ENCODE measurements at regions not wholly inside any gene's neighbourhood (a gene's known extent, or its start where the extent isn't known, plus 50 kb on each side); places are given as distances from the start of the nearest gene placed in this dataset.

GRCh38 chr12:116490471-116490870 lies 68.7 kb upstream of the MAP1LC3B2 start:
- Histone ChIP-seq H3K27me3 (ENCODE audit: control insufficient read depth in 1 of 2, insufficient read depth in 2 of 2, low read length in 2 of 2) (no peaks in the 10 kb centered on the region), H3K4me3 (ENCODE audit: low read length) (no peak overlapping the region), H3K9me3 (ENCODE audit: control insufficient read depth in 1 of 2, insufficient read depth in 1 of 2, low read length in 2 of 2) (peaks cover 3 to 4% of the 10 kb centered on the region in 2 experiments), H3K27ac (ENCODE audit: low read depth in 1 of 2, low read length in 2 of 2) (no peak overlapping the region), H3K4me1 (ENCODE audit: insufficient read depth, low read length) (no peaks in the 10 kb centered on the region), H3K36me3 (ENCODE audit: insufficient read depth, low read length) (no peaks in the 10 kb centered on the region)
- H3K4me1 Mint-ChIP-seq (ENCODE audit: low read depth), result no peaks in the 10 kb centered on the region
- DNase-seq (no peak), ATAC-seq (ENCODE audit: poor library complexity) (no peak)
- TF ChIP-seq, protein P1, sequence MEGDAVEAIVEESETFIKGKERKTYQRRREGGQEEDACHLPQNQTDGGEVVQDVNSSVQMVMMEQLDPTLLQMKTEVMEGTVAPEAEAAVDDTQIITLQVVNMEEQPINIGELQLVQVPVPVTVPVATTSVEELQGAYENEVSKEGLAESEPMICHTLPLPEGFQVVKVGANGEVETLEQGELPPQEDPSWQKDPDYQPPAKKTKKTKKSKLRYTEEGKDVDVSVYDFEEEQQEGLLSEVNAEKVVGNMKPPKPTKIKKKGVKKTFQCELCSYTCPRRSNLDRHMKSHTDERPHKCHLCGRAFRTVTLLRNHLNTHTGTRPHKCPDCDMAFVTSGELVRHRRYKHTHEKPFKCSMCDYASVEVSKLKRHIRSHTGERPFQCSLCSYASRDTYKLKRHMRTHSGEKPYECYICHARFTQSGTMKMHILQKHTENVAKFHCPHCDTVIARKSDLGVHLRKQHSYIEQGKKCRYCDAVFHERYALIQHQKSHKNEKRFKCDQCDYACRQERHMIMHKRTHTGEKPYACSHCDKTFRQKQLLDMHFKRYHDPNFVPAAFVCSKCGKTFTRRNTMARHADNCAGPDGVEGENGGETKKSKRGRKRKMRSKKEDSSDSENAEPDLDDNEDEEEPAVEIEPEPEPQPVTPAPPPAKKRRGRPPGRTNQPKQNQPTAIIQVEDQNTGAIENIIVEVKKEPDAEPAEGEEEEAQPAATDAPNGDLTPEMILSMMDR (IDR thresholded peaks at IDR 0.05), result no peak
- H3K9me3 Mint-ChIP-seq, result peaks cover 9% of the 10 kb centered on the region
- POLR2A ChIA-PET, result no interaction called here
- H3K27me3 Mint-ChIP-seq, result no peaks in the 10 kb centered on the region
- intact Hi-C loops (cut with DNase I, micrococcal nuclease), result no loop called here
- no peaks in the 10 kb centered on the region for H3K36me3 Mint-ChIP-seq (ENCODE audit: low read depth)
- CTCF ChIA-PET, result no interaction called here
- H3K27ac Mint-ChIP-seq, result no peak overlapping the region
- H3K4me3 Mint-ChIP-seq, result no peak overlapping the region

GRCh38 chr12:116492703-116493324 lies 66.4 kb upstream of the MAP1LC3B2 start:
- Mint-ChIP-seq H3K27ac (no peak overlapping the region), H3K27me3 (no peaks in the 10 kb centered on the region), H3K4me3 (no peak overlapping the region), H3K4me1 (ENCODE audit: low read depth) (no peaks in the 10 kb centered on the region), H3K9me3 (peaks cover 6% of the 10 kb centered on the region), H3K36me3 (ENCODE audit: low read depth) (no peaks in the 10 kb centered on the region)
- ATAC-seq (ENCODE audit: poor library complexity), result no peak
- H3K4me3 ChIP-seq (ENCODE audit: low read length), result no peak overlapping the region
- intact Hi-C loops (cut with DNase I, micrococcal nuclease), result no loop called here
- H3K9me3 ChIP-seq (ENCODE audit: control insufficient read depth in 1 of 2, insufficient read depth in 1 of 2, low read length in 2 of 2), result peaks cover 2 to 3% of the 10 kb centered on the region in 2 experiments
- CTCF ChIA-PET, result no interaction called here
- POLR2A ChIA-PET, result interaction anchor here (0.6 kb wide), 1 partner anchor 266 kb away, joined by 3 read pairs; no protein-coding TSS in a partner anchor
- DNase-seq, result peak in 2 of 14 experiments; percentile 13 to 17
- no peak overlapping the region for H3K27ac ChIP-seq (ENCODE audit: low read depth in 1 of 2, low read length in 2 of 2)
- TF ChIP-seq, protein P1 (IDR thresholded peaks at IDR 0.05), result no peak
- H3K27me3 ChIP-seq (ENCODE audit: control insufficient read depth in 1 of 2, insufficient read depth in 2 of 2, low read length in 2 of 2), result no peaks in the 10 kb centered on the region
- H3K36me3 ChIP-seq (ENCODE audit: insufficient read depth, low read length), result no peaks in the 10 kb centered on the region
- H3K4me1 ChIP-seq (ENCODE audit: insufficient read depth, low read length), result no peaks in the 10 kb centered on the region

GRCh38 chr12:116495260-116495659 lies 63.9 kb upstream of the MAP1LC3B2 start:
- Mint-ChIP-seq H3K9me3 (no peaks in the 10 kb centered on the region), H3K27ac (no peak overlapping the region), H3K27me3 (no peaks in the 10 kb centered on the region), H3K4me1 (ENCODE audit: low read depth) (no peaks in the 10 kb centered on the region), H3K4me3 (no peak overlapping the region), H3K36me3 (ENCODE audit: low read depth) (no peaks in the 10 kb centered on the region)
- TF ChIP-seq, protein P1 (IDR thresholded peaks at IDR 0.05), result no peak
- Histone ChIP-seq H3K9me3 (ENCODE audit: control insufficient read depth in 1 of 2, insufficient read depth in 1 of 2, low read length in 2 of 2) (no peaks in the 10 kb centered on the region), H3K27ac (ENCODE audit: low read depth in 1 of 2, low read length in 2 of 2) (no peak overlapping the region), H3K36me3 (ENCODE audit: insufficient read depth, low read length) (no peaks in the 10 kb centered on the region), H3K4me1 (ENCODE audit: insufficient read depth, low read length) (no peaks in the 10 kb centered on the region), H3K4me3 (ENCODE audit: low read length) (no peak overlapping the region), H3K27me3 (ENCODE audit: control insufficient read depth in 1 of 2, insufficient read depth in 2 of 2, low read length in 2 of 2) (no peaks in the 10 kb centered on the region)
- DNase-seq, result no peak
- ChIA-PET POLR2A (no interaction called here), CTCF (no interaction called here)
- intact Hi-C loops (cut with DNase I, micrococcal nuclease), result no loop called here
- ATAC-seq (ENCODE audit: poor library complexity), result no peak
